Suprapubic skin (tissue), 3 donors: ENCODE measurements at regions not wholly inside any gene's neighbourhood (a gene's known extent, or its start where the extent isn't known, plus 50 kb on each side); places are given as distances from the start of the nearest gene placed in this dataset.
"Not testable (repeated sequence)": the region's sequence is repeated elsewhere in the genome, so short reads cannot be mapped to it uniquely, and the experiment has no call there.

ENCODE experiments used
- POLR2A ChIP-seq, 2 donors: fragments of 450-650 bp; IDR thresholded peaks; one replicate each; pipeline ENCODE4 v1.6.1; 2017; ENCODE audit warnings: antibody characterized with exemption in 2 of 2, mild to moderate bottlenecking in 2 of 2, moderate library complexity in 2 of 2
- TF ChIP-seq, protein P1 (sequence below), 2 donors: fragments of 200-600 bp in 1 of 2; fragments of 450-650 bp in 1 of 2; sonication (generic) in 1 of 2; IDR thresholded peaks; one replicate each; pipeline ENCODE4 v1.5.1; 2016 to 2019; ENCODE audit warnings: antibody characterized with exemption in 2 of 2, mild to moderate bottlenecking in 1 of 2, moderate library complexity in 1 of 2

DNA sequence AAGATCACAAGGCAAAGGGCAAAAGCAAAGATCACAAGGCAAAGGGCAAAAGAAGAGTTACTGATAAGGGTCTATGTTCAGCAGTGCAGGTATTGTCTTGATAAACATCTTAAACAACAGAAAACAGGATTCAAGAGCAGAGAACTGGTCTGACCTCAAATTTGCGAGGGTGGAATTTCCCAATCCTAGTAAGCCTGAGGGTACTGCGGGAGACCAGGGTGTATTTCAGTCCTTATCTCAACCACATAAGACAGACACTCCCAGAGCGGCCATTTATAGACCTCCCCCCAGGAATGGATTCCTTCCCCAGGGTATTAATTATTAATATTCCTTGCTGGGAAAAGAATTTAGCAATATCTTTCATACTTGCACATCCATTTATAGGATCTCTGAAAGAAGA is 575.3 kb upstream of the MAN1A1 start:
- TF ChIP-seq, protein P1, sequence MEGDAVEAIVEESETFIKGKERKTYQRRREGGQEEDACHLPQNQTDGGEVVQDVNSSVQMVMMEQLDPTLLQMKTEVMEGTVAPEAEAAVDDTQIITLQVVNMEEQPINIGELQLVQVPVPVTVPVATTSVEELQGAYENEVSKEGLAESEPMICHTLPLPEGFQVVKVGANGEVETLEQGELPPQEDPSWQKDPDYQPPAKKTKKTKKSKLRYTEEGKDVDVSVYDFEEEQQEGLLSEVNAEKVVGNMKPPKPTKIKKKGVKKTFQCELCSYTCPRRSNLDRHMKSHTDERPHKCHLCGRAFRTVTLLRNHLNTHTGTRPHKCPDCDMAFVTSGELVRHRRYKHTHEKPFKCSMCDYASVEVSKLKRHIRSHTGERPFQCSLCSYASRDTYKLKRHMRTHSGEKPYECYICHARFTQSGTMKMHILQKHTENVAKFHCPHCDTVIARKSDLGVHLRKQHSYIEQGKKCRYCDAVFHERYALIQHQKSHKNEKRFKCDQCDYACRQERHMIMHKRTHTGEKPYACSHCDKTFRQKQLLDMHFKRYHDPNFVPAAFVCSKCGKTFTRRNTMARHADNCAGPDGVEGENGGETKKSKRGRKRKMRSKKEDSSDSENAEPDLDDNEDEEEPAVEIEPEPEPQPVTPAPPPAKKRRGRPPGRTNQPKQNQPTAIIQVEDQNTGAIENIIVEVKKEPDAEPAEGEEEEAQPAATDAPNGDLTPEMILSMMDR (IDR thresholded peaks at IDR 0.05) = not testable (repeated sequence)
- TF ChIP-seq POLR2A (IDR thresholded peaks at IDR 0.05) = not testable (repeated sequence)
